Neural cell (in vitro differentiated cells): ENCODE measurements at regions not wholly inside any gene's neighbourhood (a gene's known extent, or its start where the extent isn't known, plus 50 kb on each side); places are given as distances from the start of the nearest gene placed in this dataset.

ENCODE experiments used
- EP300 ChIP-seq: fragments of 450-650 bp; conservative IDR thresholded peaks from 2 replicates; pipeline ENCODE4 v1.6.1; 2014; ENCODE audit warnings: antibody characterized with exemption, mild to moderate bottlenecking, moderate library complexity; ENCODE audit not compliant: poor library complexity, severe bottlenecking
- EZH2 ChIP-seq: fragments of 200-600, 300-800 bp; shearing (Covaris generic), sonication (generic); IDR thresholded peaks from 2 replicates; pipeline ENCODE4 v1.6.1; 2014; ENCODE audit warnings: antibody characterized with exemption, low read length, borderline replicate concordance, mild to moderate bottlenecking; ENCODE audit not compliant: insufficient read depth, poor library complexity, severe bottlenecking
- MXI1 ChIP-seq: fragments of 450-650 bp; conservative IDR thresholded peaks from 2 replicates; pipeline ENCODE4 v1.6.1; 2014; ENCODE audit warnings: antibody characterized with exemption, mild to moderate bottlenecking; ENCODE audit not compliant: poor library complexity, severe bottlenecking
- POLR2AphosphoS5 ChIP-seq: IDR thresholded peaks from 2 replicates; pipeline ENCODE4 v1.6.1; 2012
- RAD21 ChIP-seq: fragments of 450-650 bp; conservative IDR thresholded peaks from 2 replicates; pipeline ENCODE4 v1.6.1; 2014; ENCODE audit warnings: antibody characterized with exemption, mild to moderate bottlenecking, moderate library complexity
- REST ChIP-seq: IDR thresholded peaks from 2 replicates; pipeline ENCODE4 v1.6.1; 2012; ENCODE audit warnings: borderline replicate concordance
- SMC3 ChIP-seq: fragments of 450-650 bp; conservative IDR thresholded peaks from 2 replicates; pipeline ENCODE4 v1.6.1; 2014; ENCODE audit warnings: antibody characterized with exemption, mild to moderate bottlenecking, moderate library complexity; ENCODE audit not compliant: poor library complexity
- TAF1 ChIP-seq: IDR thresholded peaks from 2 replicates; pipeline ENCODE4 v1.6.1; 2012; ENCODE audit warnings: low read depth
- TF ChIP-seq, protein P1 (sequence below): fragments of 450-650 bp; IDR thresholded peaks from 2 replicates; pipeline ENCODE4 v1.5.1; 2014; ENCODE audit warnings: antibody characterized with exemption, mild to moderate bottlenecking, moderate library complexity; ENCODE audit not compliant: poor library complexity, severe bottlenecking

DNA sequence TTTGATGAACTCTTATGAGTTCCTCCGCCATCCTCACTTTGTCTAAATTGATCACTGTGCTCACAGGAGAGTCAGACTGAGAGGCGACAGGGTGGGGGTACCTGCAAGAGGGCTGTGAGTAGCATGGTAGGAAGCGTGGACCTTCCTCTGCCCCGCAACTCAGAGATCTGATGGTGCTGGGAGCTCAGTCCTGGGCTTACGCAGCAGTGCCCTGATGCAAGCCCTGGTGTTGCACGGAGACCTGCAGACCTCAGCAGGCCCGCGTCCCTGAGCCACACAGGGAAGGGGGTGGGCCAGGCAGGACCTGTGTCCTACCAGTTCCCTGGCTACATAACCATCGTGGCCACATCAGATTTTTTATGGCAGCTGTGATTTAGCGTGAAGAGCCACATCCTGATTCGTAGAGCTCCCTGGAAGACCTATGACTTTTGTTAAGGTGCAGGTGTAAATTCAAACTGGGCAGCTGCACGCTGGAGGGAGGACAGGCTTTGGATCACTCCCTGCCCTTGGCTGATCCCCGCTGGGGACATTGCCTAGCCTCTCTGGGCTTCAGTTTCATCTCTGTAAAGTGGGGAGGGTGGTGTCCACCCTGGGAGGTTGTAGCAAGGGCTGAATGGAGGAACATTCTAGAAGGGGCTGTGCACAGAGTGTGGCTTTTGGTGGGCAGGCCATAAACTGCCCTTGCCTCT, 176.1 kb downstream of the KLF13 start:
- TF ChIP-seq, protein P1, sequence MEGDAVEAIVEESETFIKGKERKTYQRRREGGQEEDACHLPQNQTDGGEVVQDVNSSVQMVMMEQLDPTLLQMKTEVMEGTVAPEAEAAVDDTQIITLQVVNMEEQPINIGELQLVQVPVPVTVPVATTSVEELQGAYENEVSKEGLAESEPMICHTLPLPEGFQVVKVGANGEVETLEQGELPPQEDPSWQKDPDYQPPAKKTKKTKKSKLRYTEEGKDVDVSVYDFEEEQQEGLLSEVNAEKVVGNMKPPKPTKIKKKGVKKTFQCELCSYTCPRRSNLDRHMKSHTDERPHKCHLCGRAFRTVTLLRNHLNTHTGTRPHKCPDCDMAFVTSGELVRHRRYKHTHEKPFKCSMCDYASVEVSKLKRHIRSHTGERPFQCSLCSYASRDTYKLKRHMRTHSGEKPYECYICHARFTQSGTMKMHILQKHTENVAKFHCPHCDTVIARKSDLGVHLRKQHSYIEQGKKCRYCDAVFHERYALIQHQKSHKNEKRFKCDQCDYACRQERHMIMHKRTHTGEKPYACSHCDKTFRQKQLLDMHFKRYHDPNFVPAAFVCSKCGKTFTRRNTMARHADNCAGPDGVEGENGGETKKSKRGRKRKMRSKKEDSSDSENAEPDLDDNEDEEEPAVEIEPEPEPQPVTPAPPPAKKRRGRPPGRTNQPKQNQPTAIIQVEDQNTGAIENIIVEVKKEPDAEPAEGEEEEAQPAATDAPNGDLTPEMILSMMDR: no peak
- TF ChIP-seq POLR2AphosphoS5: no peak
- no peak for TF ChIP-seq EZH2
- TF ChIP-seq EP300: no peak
- TF ChIP-seq REST: no peak
- TF ChIP-seq RAD21: no peak
- no peak for TF ChIP-seq TAF1
- no peak for TF ChIP-seq SMC3
- TF ChIP-seq MXI1: no peak
